Endothelial cell of umbilical vein (primary cell): ENCODE measurements at regions not wholly inside any gene's neighbourhood (a gene's known extent, or its start where the extent isn't known, plus 50 kb on each side); places are given as distances from the start of the nearest gene placed in this dataset.

ENCODE experiments used
- BruUV-seq: library from RNA; stranded (reverse); fragments of 400-500 nt; replicated peaks from 2 replicates; lab custom pipeline; 2021; lab: Mats Ljungman, UMichigan
- CTCF ChIA-PET: fragments of 300-600, 350-600 bp; sonication (Branson Sonifier 250); formaldehyde crosslinking; loops from one replicate; lab custom pipeline; 2021; ENCODE audit warnings: antibody characterized with exemption, inconsistent platforms; lab: Charles Lee
- POLR2A ChIA-PET: fragments of 300-600, 350-600 bp; sonication (Branson Sonifier 250); formaldehyde crosslinking; loops from one replicate; lab custom pipeline; 2021; ENCODE audit warnings: antibody characterized with exemption, inconsistent platforms; lab: Charles Lee
- DNase-seq: peaks from one replicate; pipeline ENCODE4 v3.0.0-alpha.2; 2011; ENCODE audit warnings: low read depth, low spot score
- FAIRE-seq: peaks from 2 replicates; lab custom pipeline; 2011; peaks lifted over from hg19 to GRCh38; lab: Jason Lieb, UNC
- H2AFZ ChIP-seq: 2 replicates; pipeline ENCODE4 v1.6.0; 2012; ENCODE audit warnings: low read depth, low read length, control low read depth, inconsistent platforms
- H3K27ac ChIP-seq: 2 replicates; pipeline ENCODE4 v1.5.1; 2011; ENCODE audit warnings: low read depth, mild to moderate bottlenecking, control low read depth, low read length, moderate library complexity; ENCODE audit not compliant: insufficient read depth
- H3K27me3 ChIP-seq, 2 experiments: 2 replicates each; pipeline versions ENCODE4 v1.6.0 to v1.6.1; 2011; ENCODE audit warnings: low read length in 2 of 2, mixed read lengths in 1 of 2; ENCODE audit not compliant: control insufficient read depth in 2 of 2, insufficient read depth in 2 of 2
- H3K36me3 ChIP-seq, 2 experiments: 2 replicates in 1 of 2; 3 replicates in 1 of 2; pipeline ENCODE4 v1.5.1; 2011; ENCODE audit warnings: low read length in 2 of 2, mild to moderate bottlenecking in 1 of 2, moderate library complexity in 1 of 2; ENCODE audit not compliant: control insufficient read depth in 2 of 2, insufficient read depth in 2 of 2; ENCODE audit errors: extremely low read depth in 1 of 2
- H3K4me1 ChIP-seq: 3 replicates; pipeline ENCODE4 v1.5.1; 2011; ENCODE audit warnings: mild to moderate bottlenecking, low read length; ENCODE audit not compliant: control insufficient read depth, insufficient read depth; ENCODE audit errors: extremely low read depth
- H3K4me2 ChIP-seq: 2 replicates; pipeline ENCODE4 v1.6.1; 2011; ENCODE audit warnings: low read length, control low read depth, mixed read lengths; ENCODE audit not compliant: insufficient read depth
- H3K4me3 ChIP-seq, 3 experiments: fragments of 200-600 bp in 1 of 3; sonication (generic), shearing (Covaris generic) in 1 of 3; replicated peaks in 1 of 3; 2 replicates each; pipeline ENCODE4 v1.5.1; 2011 to 2016; ENCODE audit warnings: control low read depth in 3 of 3, low read length in 3 of 3, mild to moderate bottlenecking in 2 of 3, inconsistent platforms in 1 of 3, low read depth in 1 of 3, moderate library complexity in 1 of 3; ENCODE audit not compliant: insufficient read depth in 1 of 3
- H3K79me2 ChIP-seq: 2 replicates; pipeline ENCODE4 v1.6.0; 2012; ENCODE audit warnings: low read length, inconsistent platforms; ENCODE audit not compliant: control insufficient read depth, insufficient read depth
- H3K9ac ChIP-seq: replicated peaks from 2 replicates; pipeline ENCODE3; 2011; ENCODE audit warnings: low read length, control low read depth; ENCODE audit not compliant: insufficient read depth; ENCODE audit errors: extremely low read depth
- H3K9me1 ChIP-seq: replicated peaks from 3 replicates; pipeline ENCODE4 v1.6.0; 2011; ENCODE audit warnings: mild to moderate bottlenecking, low read length; ENCODE audit not compliant: control insufficient read depth, insufficient read depth; ENCODE audit errors: extremely low read depth
- H3K9me3 ChIP-seq: replicated peaks from 2 replicates; pipeline ENCODE4 v1.5.1; 2012; ENCODE audit warnings: low read length, inconsistent platforms; ENCODE audit not compliant: control insufficient read depth, insufficient read depth
- H4K20me1 ChIP-seq: replicated peaks from 2 replicates; pipeline ENCODE3; 2011; ENCODE audit warnings: mild to moderate bottlenecking, low read length; ENCODE audit not compliant: control insufficient read depth, insufficient read depth; ENCODE audit errors: extremely low read depth
- EZH2 ChIP-seq: IDR thresholded peaks from 2 replicates; pipeline ENCODE4 v1.6.1; 2012; ENCODE audit warnings: borderline replicate concordance, low read depth, mild to moderate bottlenecking, moderate library complexity, low read length, inconsistent platforms; ENCODE audit not compliant: severe bottlenecking
- FOS ChIP-seq: IDR thresholded peaks from 2 replicates; pipeline ENCODE4 v1.6.1; 2011; ENCODE audit warnings: mild to moderate bottlenecking, low read length, moderate library complexity, borderline replicate concordance; ENCODE audit not compliant: insufficient read depth
- GATA2 ChIP-seq: IDR thresholded peaks from 2 replicates; pipeline ENCODE4 v1.7.0; 2011; ENCODE audit warnings: low read depth, mild to moderate bottlenecking, moderate library complexity, mixed read lengths, low read length; ENCODE audit not compliant: insufficient read length, insufficient read depth
- JUN ChIP-seq: IDR thresholded peaks from 2 replicates; pipeline ENCODE4 v1.6.1; 2011; ENCODE audit warnings: borderline replicate concordance, low read depth; ENCODE audit not compliant: insufficient read length, insufficient read depth
- MAX ChIP-seq: IDR thresholded peaks from 2 replicates; pipeline ENCODE4 v1.6.1; 2011; ENCODE audit not compliant: insufficient read depth, insufficient read length
- MYC ChIP-seq: IDR thresholded peaks from one replicate; pipeline ENCODE4 v1.6.1; 2011; ENCODE audit warnings: mild to moderate bottlenecking, low read depth, low read length
- POLR2A ChIP-seq: IDR thresholded peaks from 2 replicates; pipeline ENCODE4 v1.6.1; 2012; ENCODE audit warnings: low read depth, mild to moderate bottlenecking, control low read depth, low read length
- POLR2AphosphoS5 ChIP-seq: IDR thresholded peaks from 2 replicates; pipeline ENCODE4 v1.6.1; 2012; ENCODE audit warnings: low read depth, mild to moderate bottlenecking, control low read depth, low read length, moderate library complexity; ENCODE audit not compliant: insufficient read depth
- dilution Hi-C: fragments of 300-500 bp; cut with MboI; formaldehyde crosslinking; loops from one replicate; pipeline ENCODE4 v1.15.0; 2019; ENCODE audit warnings: low sequenced_read_pairs; ENCODE audit not compliant: extremely low pct_ligation_motif_present
- intact Hi-C: fragments of 100-400 bp; cut with micrococcal nuclease; formaldehyde crosslinking; loops from one replicate; pipeline ENCODE4 v1.10.0; 2022

GRCh38 chr3:194082743-194083636 lies 53.0 kb upstream of the HES1 start:
- H3K36me3 ChIP-seq: no peaks in the 10 kb centered on the region
- H3K27ac ChIP-seq: no peak overlapping the region
- H3K9me1 ChIP-seq: no peaks in the 10 kb centered on the region
- no peak overlapping the region for H2AFZ ChIP-seq
- no TSS peak for BruUV-seq
- H3K27me3 ChIP-seq: no peaks in the 10 kb centered on the region
- H3K4me3 ChIP-seq: no peak overlapping the region
- ChIA-PET CTCF (interaction anchor here (0.9 to 2.1 kb wide), 5 partner anchors 11 to 232 kb away, joined by 3 to 10 read pairs (median 5); no protein-coding TSS in a partner anchor), POLR2A (no interaction called here)
- intact Hi-C loops (no loop called here), dilution Hi-C loops (no loop called here)
- TF ChIP-seq JUN (no peak), MYC (no peak), POLR2A (no peak), MAX (no peak), GATA2 (no peak)
- FAIRE-seq: no peak
- DNase-seq: no peak
- no peaks in the 10 kb centered on the region for H3K9me3 ChIP-seq
- H4K20me1 ChIP-seq: no peaks in the 10 kb centered on the region
- peaks cover 14% of the 10 kb centered on the region for H3K4me1 ChIP-seq
- no peak overlapping the region for H3K9ac ChIP-seq
- H3K4me2 ChIP-seq: no peak overlapping the region
- no peaks in the 10 kb centered on the region for H3K79me2 ChIP-seq

- POLR2A ChIA-PET: no interaction called here
- Histone ChIP-seq H3K4me3 (no peak overlapping the region), H3K9me3 (no peaks in the 10 kb centered on the region), H3K36me3 (no peaks in the 10 kb centered on the region), H3K9ac (no peak overlapping the region), H3K4me2 (no peak overlapping the region), H3K27me3 (no peaks in the 10 kb centered on the region), H3K4me1 (peaks cover 14% of the 10 kb centered on the region), H4K20me1 (no peaks in the 10 kb centered on the region), H3K79me2 (no peaks in the 10 kb centered on the region), H2AFZ (no peak overlapping the region), H3K27ac (no peak overlapping the region), H3K9me1 (no peaks in the 10 kb centered on the region)
- dilution Hi-C loops: no loop called here
- FAIRE-seq (no peak), DNase-seq (no peak)
- no peak for TF ChIP-seq EZH2
- no peak for TF ChIP-seq POLR2AphosphoS5
- no peak for TF ChIP-seq JUN
- TF ChIP-seq MAX: no peak
- TF ChIP-seq GATA2: no peak
- no peak for TF ChIP-seq FOS
- TF ChIP-seq MYC: no peak
- TF ChIP-seq POLR2A: no peak
- intact Hi-C loops: no loop called here
- BruUV-seq: no TSS peak
- CTCF ChIA-PET: no interaction called here
Measured at GRCh38 chr3:194083637-194084224, 52.2 kb upstream of the HES1 start.
